Astrocyte of the cerebellum (primary cell): ENCODE measurements at regions not wholly inside any gene's neighbourhood (a gene's known extent, or its start where the extent isn't known, plus 50 kb on each side); places are given as distances from the start of the nearest gene placed in this dataset.

Source experiments
- DNase-seq: peaks from one replicate; pipeline ENCODE4 v3.0.0-alpha.2; 2011; ENCODE audit warnings: low read depth
- H3K4me3 ChIP-seq: 2 replicates; pipeline ENCODE4 v1.5.1; 2011; ENCODE audit warnings: mild to moderate bottlenecking, low read depth, low read length, moderate library complexity
- in situ Hi-C: cut with HindIII; loops from 2 replicates; pipeline ENCODE4 v1.10.0; 2017; ENCODE audit warnings: low sequenced_read_pairs
- TF ChIP-seq, protein P1 (sequence below): IDR thresholded peaks from 2 replicates; pipeline ENCODE4 v1.5.1; 2012; ENCODE audit warnings: low read length, low read depth, moderate library complexity, mild to moderate bottlenecking; ENCODE audit errors: missing control alignments

DNA sequence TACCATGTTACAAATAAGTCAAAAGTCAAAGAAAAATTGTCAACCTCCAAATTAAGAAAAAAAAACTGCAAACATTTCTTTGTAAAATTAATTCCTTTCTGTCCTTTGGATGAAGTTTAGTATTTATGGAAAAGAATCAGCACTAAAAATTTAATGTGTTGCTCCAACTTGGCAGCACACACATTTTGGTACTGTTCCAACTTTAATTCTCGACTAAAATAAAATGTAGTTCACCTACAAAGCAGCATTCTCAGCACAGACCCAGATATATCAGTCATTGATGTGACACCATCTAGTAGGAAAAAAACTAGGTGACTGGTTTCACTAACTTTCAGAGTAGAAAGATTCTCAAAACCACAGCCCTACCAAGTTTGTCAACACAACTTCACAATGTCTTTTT is 131.7 kb upstream of the ROBO2 start:
- TF ChIP-seq, protein P1, sequence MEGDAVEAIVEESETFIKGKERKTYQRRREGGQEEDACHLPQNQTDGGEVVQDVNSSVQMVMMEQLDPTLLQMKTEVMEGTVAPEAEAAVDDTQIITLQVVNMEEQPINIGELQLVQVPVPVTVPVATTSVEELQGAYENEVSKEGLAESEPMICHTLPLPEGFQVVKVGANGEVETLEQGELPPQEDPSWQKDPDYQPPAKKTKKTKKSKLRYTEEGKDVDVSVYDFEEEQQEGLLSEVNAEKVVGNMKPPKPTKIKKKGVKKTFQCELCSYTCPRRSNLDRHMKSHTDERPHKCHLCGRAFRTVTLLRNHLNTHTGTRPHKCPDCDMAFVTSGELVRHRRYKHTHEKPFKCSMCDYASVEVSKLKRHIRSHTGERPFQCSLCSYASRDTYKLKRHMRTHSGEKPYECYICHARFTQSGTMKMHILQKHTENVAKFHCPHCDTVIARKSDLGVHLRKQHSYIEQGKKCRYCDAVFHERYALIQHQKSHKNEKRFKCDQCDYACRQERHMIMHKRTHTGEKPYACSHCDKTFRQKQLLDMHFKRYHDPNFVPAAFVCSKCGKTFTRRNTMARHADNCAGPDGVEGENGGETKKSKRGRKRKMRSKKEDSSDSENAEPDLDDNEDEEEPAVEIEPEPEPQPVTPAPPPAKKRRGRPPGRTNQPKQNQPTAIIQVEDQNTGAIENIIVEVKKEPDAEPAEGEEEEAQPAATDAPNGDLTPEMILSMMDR: no peak
- in situ Hi-C loops: no loop called here
- no peak overlapping the region for H3K4me3 ChIP-seq
- DNase-seq: no peak

DNA sequence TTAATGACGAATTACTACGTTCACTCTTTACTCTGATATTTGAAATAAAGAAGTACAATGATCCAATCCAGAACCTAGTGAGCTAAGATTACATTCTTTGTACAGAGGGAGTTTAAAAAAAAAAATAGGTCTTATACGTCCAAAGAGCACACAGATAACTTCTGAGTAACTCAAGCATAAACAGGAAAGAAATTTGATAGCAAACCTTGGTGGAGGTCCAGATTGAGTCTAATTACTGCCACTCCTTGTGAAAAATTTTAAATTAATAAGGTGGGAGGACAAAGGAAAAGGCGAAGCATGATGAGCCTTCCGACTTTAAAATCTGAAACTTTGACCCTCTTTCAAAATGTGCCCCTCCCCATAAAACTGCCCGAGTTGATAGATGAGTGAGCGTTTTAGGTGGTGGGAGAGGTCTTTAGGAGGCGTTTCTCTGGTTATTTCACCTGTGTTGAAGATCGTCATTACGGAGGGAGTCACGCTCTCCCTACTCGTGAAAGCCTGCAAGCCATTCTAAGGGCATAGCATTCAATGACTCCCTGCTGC is 127.0 kb upstream of the ROBO2 start:
- H3K4me3 ChIP-seq: no peak overlapping the region
- TF ChIP-seq, protein P1: no peak
- in situ Hi-C loops: no loop called here
- no peak for DNase-seq

DNA sequence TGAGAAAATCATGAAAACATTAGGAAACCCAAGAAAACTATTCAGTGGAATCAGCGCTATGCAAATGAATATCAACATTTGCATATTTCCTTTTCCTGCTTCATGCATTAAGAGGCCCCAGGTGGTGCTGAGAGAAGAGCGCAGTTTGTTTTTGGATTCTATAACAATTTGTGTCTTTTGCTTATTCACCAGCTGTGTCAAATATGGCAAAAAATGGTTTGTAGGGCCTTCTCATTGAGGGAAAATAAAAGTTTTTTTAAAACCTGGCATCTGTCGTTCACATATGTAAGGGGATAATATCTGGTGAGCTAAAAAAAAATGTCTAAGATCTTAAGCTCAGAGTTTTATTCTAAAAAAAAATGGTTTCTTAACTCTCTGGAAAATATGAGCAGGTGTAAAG is 122.5 kb upstream of the ROBO2 start:
- no peak for DNase-seq
- in situ Hi-C loops: no loop called here
- TF ChIP-seq, protein P1: no peak
- H3K4me3 ChIP-seq: no peak overlapping the region

DNA sequence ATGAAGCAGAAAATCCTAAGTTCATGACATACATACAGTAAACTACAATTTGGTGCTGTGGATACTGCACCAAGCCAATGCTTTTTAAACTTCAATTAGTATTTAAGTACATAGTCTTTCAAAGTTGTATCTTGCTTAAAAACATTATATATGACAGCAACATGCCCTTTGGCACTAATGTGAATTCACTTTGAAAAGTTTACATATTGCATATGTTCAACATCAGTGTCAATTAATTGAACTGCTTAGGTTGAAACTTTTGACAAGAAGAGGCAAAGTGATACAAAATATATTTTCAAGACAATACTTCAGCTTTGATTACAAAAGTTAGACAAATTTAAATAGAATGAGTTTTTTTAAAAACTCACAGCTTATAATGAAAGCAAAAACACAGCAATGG is 119.4 kb upstream of the ROBO2 start:
- TF ChIP-seq, protein P1: no peak
- no peak overlapping the region for H3K4me3 ChIP-seq
- no peak for DNase-seq
- in situ Hi-C loops: no loop called here

DNA sequence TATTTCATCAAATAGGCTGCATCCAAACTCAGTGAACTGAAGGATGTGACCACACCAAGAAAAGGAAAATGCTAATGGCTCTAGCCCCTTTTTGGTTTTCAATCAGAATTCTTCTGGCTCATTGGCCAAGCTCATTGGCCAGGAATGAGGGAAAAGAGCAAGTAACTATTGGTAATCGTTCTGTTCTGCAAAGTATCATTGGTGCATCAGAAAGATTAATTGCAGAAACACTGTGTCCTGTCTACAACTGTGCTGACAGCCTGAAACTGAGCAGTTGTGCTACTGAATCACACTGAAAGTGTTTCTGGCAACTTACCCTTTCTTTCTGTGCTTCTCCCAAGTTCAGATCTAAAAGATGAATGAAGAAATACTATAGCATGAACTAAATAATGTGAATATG is 116.4 kb upstream of the ROBO2 start:
- TF ChIP-seq, protein P1: no peak
- no peak overlapping the region for H3K4me3 ChIP-seq
- no peak for DNase-seq
- in situ Hi-C loops: no loop called here

DNA sequence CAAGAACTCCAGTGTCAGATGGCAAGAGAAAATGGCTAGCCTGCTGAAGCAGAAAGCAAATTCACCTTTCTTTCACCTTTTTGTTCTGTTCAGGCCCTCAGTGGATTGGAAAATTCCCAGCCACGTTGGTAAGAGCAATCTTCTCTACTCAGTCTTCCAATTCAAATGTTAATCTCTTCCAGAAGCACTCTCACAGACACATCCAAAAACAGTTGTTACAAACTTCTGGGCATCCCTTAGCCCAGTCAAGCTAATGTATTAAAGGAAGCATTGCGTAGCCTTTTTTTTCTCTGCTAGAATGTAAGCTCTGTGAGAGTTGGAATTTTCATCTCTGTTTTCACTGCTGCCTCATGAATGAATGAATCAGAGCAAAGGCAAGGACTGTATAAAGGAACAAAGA is 109.2 kb upstream of the ROBO2 start:
- no peak overlapping the region for H3K4me3 ChIP-seq
- in situ Hi-C loops: no loop called here
- TF ChIP-seq, protein P1: no peak
- DNase-seq: no peak

DNA sequence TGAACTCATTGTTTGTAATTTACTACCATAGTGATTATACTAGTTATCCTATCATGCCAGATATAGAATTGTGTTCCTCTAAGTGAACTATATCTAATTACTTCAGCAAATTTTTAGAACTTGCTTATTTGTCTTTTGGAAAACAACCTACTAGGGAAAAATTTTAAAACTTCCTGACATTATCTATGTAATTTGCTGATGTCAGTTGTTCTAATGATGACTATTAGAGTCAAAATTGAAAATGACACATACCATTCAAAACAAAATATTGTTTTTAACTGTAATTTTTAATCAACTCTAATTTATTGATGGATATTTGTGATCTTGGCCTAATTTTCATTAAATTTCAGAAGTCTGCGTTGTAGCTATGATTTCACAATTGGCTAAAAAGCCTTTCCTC is 106.7 kb upstream of the ROBO2 start:
- H3K4me3 ChIP-seq: no peak overlapping the region
- no peak for DNase-seq
- in situ Hi-C loops: no loop called here
- TF ChIP-seq, protein P1: no peak
